GM03348 (cell line): ENCODE measurements at regions not wholly inside any gene's neighbourhood (a gene's known extent, or its start where the extent isn't known, plus 50 kb on each side); places are given as distances from the start of the nearest gene placed in this dataset.
"Not testable (repeated sequence)": the region's sequence is repeated elsewhere in the genome, so short reads cannot be mapped to it uniquely, and the experiment has no call there.

Experiments used
- DNase-seq: peaks from one replicate; pipeline ENCODE4 v3.0.0; 2012; ENCODE audit warnings: low spot score

GRCh38 chr13:76829572-76830327 is 56.5 kb downstream of the KCTD12 start:
- DNase-seq = peak; percentile 44

GRCh38 chr13:76828316-76828741 is 57.9 kb downstream of the KCTD12 start:
- DNase-seq = peak; percentile 30

- DNase-seq = no peak
Observed at GRCh38 chr13:76826527-76826926, 59.7 kb downstream of the KCTD12 start.

- no peak for DNase-seq
Observed at GRCh38 chr13:76825430-76825829, 60.8 kb downstream of the KCTD12 start.

GRCh38 chr13:76823969-76824368 is 62.2 kb downstream of the KCTD12 start:
- DNase-seq = no peak

- DNase-seq = peak; percentile 67
Observed at GRCh38 chr13:76822698-76823267, 63.4 kb downstream of the KCTD12 start.

GRCh38 chr13:76821222-76821621 is 65.0 kb downstream of the KCTD12 start:
- DNase-seq = not testable (repeated sequence)

- DNase-seq = peak; percentile 73
Observed at GRCh38 chr13:76820759-76821158, 65.4 kb downstream of the KCTD12 start.

GRCh38 chr13:76816394-76816793 is 69.8 kb downstream of the KCTD12 start:
- no peak for DNase-seq

- no peak for DNase-seq
Observed at GRCh38 chr13:76815344-76815743, 70.9 kb downstream of the KCTD12 start.

GRCh38 chr13:76813891-76814290 is 72.3 kb downstream of the KCTD12 start:
- no peak for DNase-seq

- DNase-seq = no peak
Observed at GRCh38 chr13:76813000-76813691, 73.1 kb downstream of the KCTD12 start.

- DNase-seq = peak; percentile 67
Observed at GRCh38 chr13:76812206-76812897, 73.9 kb downstream of the KCTD12 start.

GRCh38 chr13:76809389-76809788 is 76.8 kb downstream of the KCTD12 start:
- DNase-seq = no peak

- DNase-seq = no peak
Observed at GRCh38 chr13:76808927-76809326, 77.3 kb downstream of the KCTD12 start.

- no peak for DNase-seq
Observed at GRCh38 chr13:76804801-76805200, 81.4 kb downstream of the KCTD12 start.

- DNase-seq = no peak
Observed at GRCh38 chr13:76803831-76804230, 82.4 kb downstream of the KCTD12 start.

- no peak for DNase-seq
Observed at GRCh38 chr13:76800943-76801342, 85.3 kb downstream of the KCTD12 start.

GRCh38 chr13:76799696-76800095 is 86.5 kb downstream of the KCTD12 start:
- DNase-seq = no peak

GRCh38 chr13:76798037-76798436 is 88.2 kb downstream of the KCTD12 start:
- DNase-seq = no peak

- no peak for DNase-seq
Observed at GRCh38 chr13:76797361-76797760, 88.8 kb downstream of the KCTD12 start.

GRCh38 chr13:76796851-76797250 is 89.4 kb downstream of the KCTD12 start:
- DNase-seq = no peak
